Breast epithelium (tissue), 3 donors: ENCODE measurements at regions not wholly inside any gene's neighbourhood (a gene's known extent, or its start where the extent isn't known, plus 50 kb on each side); places are given as distances from the start of the nearest gene placed in this dataset.

Source experiments
- CTCF ChIP-seq, 3 donors: fragments of 450-650 bp; IDR thresholded peaks; one replicate each; pipeline ENCODE4 v1.5.1; 2016 to 2017; ENCODE audit warnings: antibody characterized with exemption in 3 of 3, mild to moderate bottlenecking in 3 of 3, moderate library complexity in 3 of 3
- POLR2A ChIP-seq: fragments of 450-650 bp; IDR thresholded peaks from one replicate; pipeline ENCODE4 v1.6.1; 2016; ENCODE audit warnings: antibody characterized with exemption, mild to moderate bottlenecking, moderate library complexity
- POLR2AphosphoS5 ChIP-seq, 3 donors: sonication (generic); formaldehyde crosslinking; IDR thresholded peaks; one replicate each; pipeline ENCODE4 v1.6.1; 2017; ENCODE audit warnings: antibody characterized with exemption in 3 of 3

- TF ChIP-seq CTCF (IDR thresholded peaks at IDR 0.05) (no peak), POLR2AphosphoS5 (IDR thresholded peaks at IDR 0.05) (no peak), POLR2A (no peak)
Observed at GRCh38 chr3:182565916-182566796, 227.1 kb upstream of the ATP11B start.
